ENCODE measurements at regions not wholly inside any gene's neighbourhood (a gene's known extent, or its start where the extent isn't known, plus 50 kb on each side); places are given as distances from the start of the nearest gene placed in this dataset.
"Not testable (repeated sequence)": the region's sequence is repeated elsewhere in the genome, so short reads cannot be mapped to it uniquely, and the experiment has no call there.

- Histone ChIP-seq H3K9me3 (ENCODE audit: control insufficient read depth in 2 of 2, low read length in 2 of 2) (no peaks in the 10 kb centered on the region), H3K27ac (ENCODE audit: low read depth in 2 of 2, low read length in 2 of 2) (no peak overlapping the region), H3K36me3 (ENCODE audit: control insufficient read depth in 2 of 2, insufficient read depth in 2 of 2, low read length in 2 of 2) (no peaks in the 10 kb centered on the region), H3K27me3 (ENCODE audit: control insufficient read depth in 2 of 2, insufficient read depth in 2 of 2, low read length in 2 of 2) (no peaks in the 10 kb centered on the region), H3K4me1 (ENCODE audit: control insufficient read depth in 2 of 2, insufficient read depth in 2 of 2, low read length in 2 of 2) (peaks cover 3 to 9% of the 10 kb centered on the region in 2 donors), H3K9ac (ENCODE audit: low read depth in 1 of 2, low read length in 2 of 2) (no peak overlapping the region), H3K4me3 (ENCODE audit: low read length in 2 of 2) (no peak overlapping the region)
Observed at GRCh38 chr2:8441371-8441770, 240.5 kb upstream of the ID2 start.

DNA sequence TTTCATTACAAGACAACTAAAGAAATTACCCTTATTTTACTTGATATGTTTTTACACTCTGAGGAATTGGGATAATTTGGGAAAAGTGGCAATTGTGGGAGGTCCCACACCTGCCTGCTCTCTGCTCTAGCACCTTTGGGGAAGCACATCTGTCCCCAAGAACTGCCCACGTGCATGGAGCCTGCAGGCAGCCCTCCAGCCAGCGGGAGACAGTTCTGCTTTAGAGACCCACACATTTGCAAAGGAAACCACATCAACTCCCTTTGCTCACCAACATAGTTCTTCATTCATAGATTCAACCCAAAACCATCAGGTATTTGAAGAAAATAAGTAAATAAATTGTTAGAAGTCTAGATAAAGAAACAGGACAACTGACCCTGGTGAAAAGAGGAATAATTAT, 239.9 kb upstream of the ID2 start:
- no peaks in the 10 kb centered on the region for H3K27me3 ChIP-seq (ENCODE audit: control insufficient read depth in 2 of 2, insufficient read depth in 2 of 2, low read length in 2 of 2)
- no peaks in the 10 kb centered on the region for H3K36me3 ChIP-seq (ENCODE audit: control insufficient read depth in 2 of 2, insufficient read depth in 2 of 2, low read length in 2 of 2)
- no peaks in the 10 kb centered on the region for H3K9me3 ChIP-seq (ENCODE audit: control insufficient read depth in 2 of 2, low read length in 2 of 2)
- no peak overlapping the region for H3K4me3 ChIP-seq (ENCODE audit: low read length in 2 of 2)
- H3K4me1 ChIP-seq (ENCODE audit: control insufficient read depth in 2 of 2, insufficient read depth in 2 of 2, low read length in 2 of 2): peaks cover 3 to 9% of the 10 kb centered on the region in 2 donors
- H3K27ac ChIP-seq (ENCODE audit: low read depth in 2 of 2, low read length in 2 of 2): no peak overlapping the region
- no peak overlapping the region for H3K9ac ChIP-seq (ENCODE audit: low read depth in 1 of 2, low read length in 2 of 2)

DNA sequence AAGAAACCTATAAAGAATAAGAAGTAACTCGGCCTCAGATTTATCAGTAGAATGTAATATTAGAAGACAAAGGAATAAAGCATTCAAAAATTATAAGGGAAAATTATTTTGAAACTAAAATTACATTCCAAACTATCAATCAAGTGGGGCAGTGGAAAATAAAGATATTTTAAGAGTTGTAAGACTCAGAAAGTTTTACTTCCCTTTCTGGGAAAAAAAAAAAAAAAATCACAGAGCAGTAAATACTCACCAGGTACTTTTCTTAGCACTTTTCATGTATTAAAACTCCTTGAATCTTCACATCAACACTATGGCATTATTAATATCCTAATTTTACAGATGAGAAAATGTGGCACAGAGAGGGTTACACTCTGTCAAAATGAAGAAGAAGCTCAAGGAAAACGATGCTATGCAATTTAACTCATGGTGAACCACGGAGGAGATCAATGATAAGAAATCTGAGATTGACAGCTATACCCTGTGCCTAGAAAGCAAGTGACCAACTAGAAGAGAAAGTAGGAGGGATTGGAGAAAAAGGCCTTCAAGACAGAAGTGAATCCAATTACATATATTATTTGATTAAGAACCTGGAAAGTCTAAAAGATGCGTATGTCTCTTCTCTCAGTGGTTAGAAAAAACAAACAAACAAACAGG, 238.9 kb upstream of the ID2 start:
- Histone ChIP-seq H3K4me3 (ENCODE audit: low read length in 2 of 2) (no peak overlapping the region), H3K9ac (ENCODE audit: low read depth in 1 of 2, low read length in 2 of 2) (no peak overlapping the region), H3K27me3 (ENCODE audit: control insufficient read depth in 2 of 2, insufficient read depth in 2 of 2, low read length in 2 of 2) (no peaks in the 10 kb centered on the region), H3K36me3 (ENCODE audit: control insufficient read depth in 2 of 2, insufficient read depth in 2 of 2, low read length in 2 of 2) (no peaks in the 10 kb centered on the region), H3K4me1 (ENCODE audit: control insufficient read depth in 2 of 2, insufficient read depth in 2 of 2, low read length in 2 of 2) (peaks cover 3 to 9% of the 10 kb centered on the region in 2 donors), H3K9me3 (ENCODE audit: control insufficient read depth in 2 of 2, low read length in 2 of 2) (no peaks in the 10 kb centered on the region), H3K27ac (ENCODE audit: low read depth in 2 of 2, low read length in 2 of 2) (no peak overlapping the region)

DNA sequence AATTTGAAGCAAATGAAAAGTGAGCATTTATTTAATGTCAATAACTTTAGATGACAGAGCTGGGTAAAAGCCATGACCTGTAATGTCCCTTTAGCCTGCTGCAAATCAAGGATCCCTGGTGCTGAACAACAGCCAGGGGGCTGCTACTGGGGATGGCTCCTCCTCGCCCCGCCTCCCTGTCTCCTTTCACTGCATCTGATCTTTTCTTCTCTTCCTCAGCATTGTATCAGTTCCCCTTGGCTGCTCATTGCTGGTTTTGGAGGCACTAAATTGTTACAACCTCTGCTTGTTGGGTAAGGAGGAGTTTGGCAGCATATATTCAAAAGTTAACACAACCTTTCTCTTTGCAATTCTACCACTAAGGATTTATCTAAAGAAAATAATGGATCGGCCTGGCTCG, 236.3 kb upstream of the ID2 start:
- Histone ChIP-seq H3K4me3 (ENCODE audit: low read length in 2 of 2) (no peak overlapping the region), H3K9me3 (ENCODE audit: control insufficient read depth in 2 of 2, low read length in 2 of 2) (no peaks in the 10 kb centered on the region), H3K9ac (ENCODE audit: low read depth in 1 of 2, low read length in 2 of 2) (no peak overlapping the region), H3K27me3 (ENCODE audit: control insufficient read depth in 2 of 2, insufficient read depth in 2 of 2, low read length in 2 of 2) (no peaks in the 10 kb centered on the region), H3K36me3 (ENCODE audit: control insufficient read depth in 2 of 2, insufficient read depth in 2 of 2, low read length in 2 of 2) (no peaks in the 10 kb centered on the region), H3K27ac (ENCODE audit: low read depth in 2 of 2, low read length in 2 of 2) (no peak overlapping the region), H3K4me1 (ENCODE audit: control insufficient read depth in 2 of 2, insufficient read depth in 2 of 2, low read length in 2 of 2) (peaks cover 0 to 3% of the 10 kb centered on the region in 2 donors)

DNA sequence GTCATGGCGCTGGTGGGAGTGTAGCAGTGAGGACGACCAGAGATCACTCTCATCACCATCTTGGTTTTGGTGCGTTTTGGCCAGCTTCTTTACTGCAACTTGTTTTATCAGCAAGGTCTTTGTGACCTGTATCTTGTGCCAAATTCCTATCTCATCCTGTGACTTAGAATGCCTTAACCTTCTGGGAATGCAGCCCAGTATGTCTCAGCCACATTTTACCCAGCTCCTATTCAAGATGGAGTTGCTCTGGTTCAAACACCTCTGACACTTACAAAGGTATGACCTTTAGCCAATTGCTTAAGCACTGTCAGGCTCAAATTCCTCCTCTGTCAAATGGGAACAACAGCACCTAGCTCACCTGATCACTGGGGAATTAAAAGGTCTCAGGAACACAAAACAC, 235.1 kb upstream of the ID2 start:
- not testable (repeated sequence) for H3K36me3 ChIP-seq (ENCODE audit: control insufficient read depth in 2 of 2, insufficient read depth in 2 of 2, low read length in 2 of 2); H3K4me3 ChIP-seq (ENCODE audit: low read length in 2 of 2); H3K9ac ChIP-seq (ENCODE audit: low read depth in 1 of 2, low read length in 2 of 2); H3K27ac ChIP-seq (ENCODE audit: low read depth in 2 of 2, low read length in 2 of 2); H3K9me3 ChIP-seq (ENCODE audit: control insufficient read depth in 2 of 2, low read length in 2 of 2); H3K4me1 ChIP-seq (ENCODE audit: control insufficient read depth in 2 of 2, insufficient read depth in 2 of 2, low read length in 2 of 2); H3K27me3 ChIP-seq (ENCODE audit: control insufficient read depth in 2 of 2, insufficient read depth in 2 of 2, low read length in 2 of 2)

DNA sequence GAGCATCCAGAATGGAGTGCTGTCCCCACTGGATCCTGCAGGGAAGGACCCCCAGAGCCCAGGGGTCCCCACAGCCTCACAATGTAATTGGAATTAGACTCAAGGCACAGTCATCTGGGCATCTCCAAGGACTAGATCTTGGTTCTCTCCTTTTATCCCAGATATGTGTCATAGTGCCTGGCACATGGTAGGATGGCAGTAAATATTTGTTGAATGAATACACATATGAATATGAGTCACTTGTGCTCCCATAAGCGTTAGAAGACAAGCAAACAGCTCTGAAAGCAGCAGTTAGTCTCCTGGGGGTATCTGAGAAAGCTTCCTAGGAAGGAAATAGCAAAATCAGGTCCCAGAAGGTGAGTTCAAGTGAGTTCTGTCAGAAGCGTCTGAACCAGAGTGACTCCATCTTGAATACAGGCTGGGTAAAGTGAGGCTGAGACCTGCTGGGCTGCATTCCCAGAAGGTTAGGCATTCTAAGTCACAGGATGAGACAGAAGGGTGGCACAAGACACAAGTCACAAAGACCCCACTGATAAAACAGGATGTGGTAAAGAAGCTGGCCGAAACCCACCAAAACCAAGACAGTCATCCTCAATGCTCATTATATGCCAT, 234.1 kb upstream of the ID2 start:
- no peaks in the 10 kb centered on the region for H3K36me3 ChIP-seq (ENCODE audit: control insufficient read depth in 2 of 2, insufficient read depth in 2 of 2, low read length in 2 of 2)
- no peak overlapping the region for H3K9ac ChIP-seq (ENCODE audit: low read depth in 1 of 2, low read length in 2 of 2)
- H3K9me3 ChIP-seq (ENCODE audit: control insufficient read depth in 2 of 2, low read length in 2 of 2): no peaks in the 10 kb centered on the region
- H3K4me1 ChIP-seq (ENCODE audit: control insufficient read depth in 2 of 2, insufficient read depth in 2 of 2, low read length in 2 of 2): peaks cover 6 to 7% of the 10 kb centered on the region in 2 donors
- no peak overlapping the region for H3K4me3 ChIP-seq (ENCODE audit: low read length in 2 of 2)
- no peaks in the 10 kb centered on the region for H3K27me3 ChIP-seq (ENCODE audit: control insufficient read depth in 2 of 2, insufficient read depth in 2 of 2, low read length in 2 of 2)
- H3K27ac ChIP-seq (ENCODE audit: low read depth in 2 of 2, low read length in 2 of 2): no peak overlapping the region

DNA sequence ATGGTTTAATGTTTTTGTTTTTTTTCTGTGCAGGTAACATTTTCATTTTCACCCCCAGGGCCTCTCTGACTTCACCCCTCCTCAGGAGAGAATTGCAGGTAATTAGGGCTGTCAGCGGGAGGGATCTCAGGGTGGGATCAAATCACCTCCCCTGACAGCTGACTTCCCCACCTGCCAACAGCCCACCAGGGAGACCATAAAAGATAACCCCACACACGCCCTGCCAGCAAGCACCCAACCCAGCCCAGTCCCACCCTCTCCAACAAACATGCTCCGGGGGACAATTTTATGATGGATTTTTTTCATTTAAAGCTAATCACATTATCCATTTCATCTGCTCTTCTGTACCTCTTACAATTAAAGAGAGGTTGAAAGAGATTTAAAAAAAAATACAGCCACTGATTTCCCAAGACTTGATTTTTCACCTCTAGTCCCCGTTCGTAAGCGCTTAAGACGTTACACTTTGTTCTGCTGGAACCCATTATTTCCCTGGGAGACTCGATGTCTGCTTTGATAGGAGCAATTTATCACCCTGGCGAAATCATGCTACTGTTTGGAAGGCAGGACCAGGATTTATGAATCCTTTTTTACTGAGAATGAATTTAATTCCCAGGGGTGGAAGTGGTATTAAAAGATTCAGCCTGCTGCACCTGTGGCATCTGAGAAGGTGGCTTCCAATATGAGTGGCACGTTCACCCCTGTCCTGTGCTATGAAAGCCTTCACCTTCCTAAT, 232.9 kb upstream of the ID2 start:
- no peak overlapping the region for H3K27ac ChIP-seq (ENCODE audit: low read depth in 2 of 2, low read length in 2 of 2)
- peaks cover 7 to 16% of the 10 kb centered on the region in 2 donors for H3K4me1 ChIP-seq (ENCODE audit: control insufficient read depth in 2 of 2, insufficient read depth in 2 of 2, low read length in 2 of 2)
- no peaks in the 10 kb centered on the region for H3K27me3 ChIP-seq (ENCODE audit: control insufficient read depth in 2 of 2, insufficient read depth in 2 of 2, low read length in 2 of 2)
- H3K36me3 ChIP-seq (ENCODE audit: control insufficient read depth in 2 of 2, insufficient read depth in 2 of 2, low read length in 2 of 2): no peaks in the 10 kb centered on the region
- no peak overlapping the region for H3K4me3 ChIP-seq (ENCODE audit: low read length in 2 of 2)
- H3K9me3 ChIP-seq (ENCODE audit: control insufficient read depth in 2 of 2, low read length in 2 of 2): no peaks in the 10 kb centered on the region
- H3K9ac ChIP-seq (ENCODE audit: low read depth in 1 of 2, low read length in 2 of 2): no peak overlapping the region

DNA sequence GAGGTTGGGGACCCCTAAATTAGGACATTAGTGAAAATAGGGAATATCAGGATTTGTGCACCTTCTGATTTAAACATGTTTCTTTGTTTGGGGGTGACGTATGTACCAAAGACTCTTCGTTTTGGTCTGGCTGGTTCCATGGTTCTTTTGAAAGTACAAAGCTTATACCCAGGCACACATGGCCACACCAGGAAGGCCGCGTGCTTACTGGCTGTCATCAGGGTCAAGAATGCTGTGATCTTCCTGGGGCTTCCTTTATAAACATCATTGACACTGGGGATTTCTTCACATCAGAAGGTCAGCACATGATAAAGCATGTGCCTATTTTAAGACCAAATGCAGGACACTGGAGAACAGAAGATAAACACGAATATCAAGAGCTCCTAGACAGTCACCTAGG, 230.6 kb upstream of the ID2 start:
- no peaks in the 10 kb centered on the region for H3K27me3 ChIP-seq (ENCODE audit: control insufficient read depth in 2 of 2, insufficient read depth in 2 of 2, low read length in 2 of 2)
- H3K36me3 ChIP-seq (ENCODE audit: control insufficient read depth in 2 of 2, insufficient read depth in 2 of 2, low read length in 2 of 2): no peaks in the 10 kb centered on the region
- H3K9ac ChIP-seq (ENCODE audit: low read depth in 1 of 2, low read length in 2 of 2): no peak overlapping the region
- H3K9me3 ChIP-seq (ENCODE audit: control insufficient read depth in 2 of 2, low read length in 2 of 2): no peaks in the 10 kb centered on the region
- no peak overlapping the region for H3K27ac ChIP-seq (ENCODE audit: low read depth in 2 of 2, low read length in 2 of 2)
- H3K4me3 ChIP-seq (ENCODE audit: low read length in 2 of 2): no peak overlapping the region
- H3K4me1 ChIP-seq (ENCODE audit: control insufficient read depth in 2 of 2, insufficient read depth in 2 of 2, low read length in 2 of 2): peaks cover 7 to 13% of the 10 kb centered on the region in 2 donors

DNA sequence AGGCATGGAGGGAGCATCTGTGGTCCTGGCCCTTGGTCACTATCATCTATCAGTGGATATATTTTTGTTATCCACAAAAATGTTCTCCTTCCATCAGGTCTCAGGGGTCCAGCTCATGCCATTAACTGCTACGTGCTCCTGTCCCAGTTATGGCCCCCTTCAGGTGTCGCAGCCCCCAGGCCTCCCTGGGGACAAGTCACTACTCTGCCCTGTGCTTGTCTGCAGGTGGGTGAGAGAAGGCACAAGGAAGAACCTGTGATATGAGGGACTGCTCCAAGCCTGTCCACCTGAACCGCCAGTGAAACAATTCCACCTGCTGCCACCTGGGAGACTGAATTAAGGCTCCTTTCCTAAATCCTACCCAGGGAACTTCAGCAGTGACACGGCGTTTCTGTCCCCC, 229.6 kb upstream of the ID2 start:
- no peak overlapping the region for H3K9ac ChIP-seq (ENCODE audit: low read depth in 1 of 2, low read length in 2 of 2)
- H3K9me3 ChIP-seq (ENCODE audit: control insufficient read depth in 2 of 2, low read length in 2 of 2): no peaks in the 10 kb centered on the region
- H3K4me3 ChIP-seq (ENCODE audit: low read length in 2 of 2): no peak overlapping the region
- peaks cover 7 to 16% of the 10 kb centered on the region in 2 donors for H3K4me1 ChIP-seq (ENCODE audit: control insufficient read depth in 2 of 2, insufficient read depth in 2 of 2, low read length in 2 of 2)
- no peaks in the 10 kb centered on the region for H3K36me3 ChIP-seq (ENCODE audit: control insufficient read depth in 2 of 2, insufficient read depth in 2 of 2, low read length in 2 of 2)
- no peaks in the 10 kb centered on the region for H3K27me3 ChIP-seq (ENCODE audit: control insufficient read depth in 2 of 2, insufficient read depth in 2 of 2, low read length in 2 of 2)
- peak overlapping the region; percentile 20 to 67 for H3K27ac ChIP-seq (ENCODE audit: low read depth in 2 of 2, low read length in 2 of 2)
